OCI-LY3 (cell line): ENCODE measurements at regions not wholly inside any gene's neighbourhood (a gene's known extent, or its start where the extent isn't known, plus 50 kb on each side); places are given as distances from the start of the nearest gene placed in this dataset.

ENCODE experiments used
- CTCF ChIP-seq: fragments of 200-600, 300-600 bp; sonication (generic); IDR thresholded peaks from 2 replicates; pipeline ENCODE4 v1.5.1; 2014; ENCODE audit warnings: antibody characterized with exemption, low read length, low read depth
- EZH2phosphoT487 ChIP-seq: fragments of 200-600 bp; shearing (Covaris generic); IDR thresholded peaks from 2 replicates; pipeline ENCODE4 v1.6.1; 2018; ENCODE audit warnings: antibody characterized with exemption, mixed run types, low read depth

GRCh38 chr2:177052471-177052870 is 160.1 kb upstream of the HNRNPA3 start:
- TF ChIP-seq CTCF (no peak), EZH2phosphoT487 (no peak)
